ENCODE measurements at regions not wholly inside any gene's neighbourhood (a gene's known extent, or its start where the extent isn't known, plus 50 kb on each side); places are given as distances from the start of the nearest gene placed in this dataset.

DNA sequence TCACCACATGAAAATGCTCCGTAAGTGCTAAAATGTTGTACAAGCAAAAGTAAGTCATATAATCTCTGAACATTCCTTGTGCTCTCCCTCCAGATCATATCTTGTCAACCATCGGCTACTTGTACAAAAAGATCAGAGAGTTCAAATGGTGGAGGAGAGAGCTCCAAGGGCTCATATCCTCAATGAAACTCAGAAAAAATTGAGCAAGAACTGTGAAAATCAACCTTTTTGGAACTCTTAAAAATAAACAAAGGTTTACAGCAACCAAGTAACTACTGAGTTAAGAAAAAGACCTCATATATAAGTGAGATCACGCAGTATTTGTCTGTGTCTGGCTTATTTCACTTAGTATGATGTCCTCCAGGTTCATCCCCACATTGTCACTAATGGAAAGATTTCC is 63.2 kb downstream of the TEX13C start:
- TF ChIP-seq, protein P1, sequence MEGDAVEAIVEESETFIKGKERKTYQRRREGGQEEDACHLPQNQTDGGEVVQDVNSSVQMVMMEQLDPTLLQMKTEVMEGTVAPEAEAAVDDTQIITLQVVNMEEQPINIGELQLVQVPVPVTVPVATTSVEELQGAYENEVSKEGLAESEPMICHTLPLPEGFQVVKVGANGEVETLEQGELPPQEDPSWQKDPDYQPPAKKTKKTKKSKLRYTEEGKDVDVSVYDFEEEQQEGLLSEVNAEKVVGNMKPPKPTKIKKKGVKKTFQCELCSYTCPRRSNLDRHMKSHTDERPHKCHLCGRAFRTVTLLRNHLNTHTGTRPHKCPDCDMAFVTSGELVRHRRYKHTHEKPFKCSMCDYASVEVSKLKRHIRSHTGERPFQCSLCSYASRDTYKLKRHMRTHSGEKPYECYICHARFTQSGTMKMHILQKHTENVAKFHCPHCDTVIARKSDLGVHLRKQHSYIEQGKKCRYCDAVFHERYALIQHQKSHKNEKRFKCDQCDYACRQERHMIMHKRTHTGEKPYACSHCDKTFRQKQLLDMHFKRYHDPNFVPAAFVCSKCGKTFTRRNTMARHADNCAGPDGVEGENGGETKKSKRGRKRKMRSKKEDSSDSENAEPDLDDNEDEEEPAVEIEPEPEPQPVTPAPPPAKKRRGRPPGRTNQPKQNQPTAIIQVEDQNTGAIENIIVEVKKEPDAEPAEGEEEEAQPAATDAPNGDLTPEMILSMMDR (IDR thresholded peaks at IDR 0.05) = no peak
- no peak for TF ChIP-seq POLR2A (IDR thresholded peaks at IDR 0.05)

Measured in ovary (tissue), 3 donors.